Tibial nerve (tissue), 4 donors: ENCODE measurements at regions not wholly inside any gene's neighbourhood (a gene's known extent, or its start where the extent isn't known, plus 50 kb on each side); places are given as distances from the start of the nearest gene placed in this dataset.

Source experiments
- DNase-seq, 2 donors: peaks; one replicate each; pipeline ENCODE4 v3.0.0-alpha.2; 2019; ENCODE audit warnings: low spot score in 2 of 2
- H3K27ac ChIP-seq, 4 donors: fragments of 200-600 bp; sonication (generic) in 3 of 4; one replicate each; pipeline ENCODE4 v1.5.1; 2017 to 2019; ENCODE audit warnings: mild to moderate bottlenecking in 1 of 4
- H3K27me3 ChIP-seq, 2 donors: fragments of 200-600 bp; sonication (generic) in 1 of 2; one replicate each; pipeline versions ENCODE4 v1.5.1 to v1.6.0; 2017 to 2019
- H3K36me3 ChIP-seq, 3 donors: fragments of 200-600 bp; sonication (generic); one replicate each; pipeline ENCODE4 v1.5.1; 2018 to 2019
- H3K4me1 ChIP-seq, 4 donors: fragments of 200-600 bp; sonication (generic) in 3 of 4; one replicate each; pipeline ENCODE4 v1.5.1; 2017 to 2019
- H3K4me3 ChIP-seq, 4 donors: fragments of 200-600 bp; sonication (generic) in 3 of 4; one replicate each; pipeline ENCODE4 v1.5.1; 2017 to 2019; ENCODE audit warnings: mild to moderate bottlenecking in 1 of 4, moderate library complexity in 1 of 4
- H3K9me3 ChIP-seq, 4 donors: fragments of 200-600 bp; sonication (generic) in 3 of 4; one replicate each; pipeline ENCODE4 v1.5.1; 2017 to 2019
- EP300 ChIP-seq, 2 donors: sonication (generic); formaldehyde crosslinking; IDR thresholded peaks; one replicate each; pipeline ENCODE4 v1.6.1; 2017; ENCODE audit warnings: antibody characterized with exemption in 2 of 2, mild to moderate bottlenecking in 1 of 2
- POLR2A ChIP-seq, 2 donors: fragments of 450-650 bp; IDR thresholded peaks; one replicate each; pipeline ENCODE4 v1.6.1; 2017; ENCODE audit warnings: antibody characterized with exemption in 2 of 2, mild to moderate bottlenecking in 2 of 2, moderate library complexity in 2 of 2
- WGBS, 2 donors: methylation state at CpG; one replicate each; pipeline ENCODE4 v1.1.5; 2018; 5-methylcytosine and 5-hydroxymethylcytosine counted together
- TF ChIP-seq, protein P1 (sequence below), 5 experiments: fragments of 200-600 bp in 3 of 5; fragments of 450-650 bp in 2 of 5; sonication (generic) in 3 of 5; IDR thresholded peaks; one replicate each; pipeline ENCODE4 v1.5.1; 2016 to 2019; ENCODE audit warnings: antibody characterized with exemption in 5 of 5, mild to moderate bottlenecking in 3 of 5, moderate library complexity in 2 of 5

DNA sequence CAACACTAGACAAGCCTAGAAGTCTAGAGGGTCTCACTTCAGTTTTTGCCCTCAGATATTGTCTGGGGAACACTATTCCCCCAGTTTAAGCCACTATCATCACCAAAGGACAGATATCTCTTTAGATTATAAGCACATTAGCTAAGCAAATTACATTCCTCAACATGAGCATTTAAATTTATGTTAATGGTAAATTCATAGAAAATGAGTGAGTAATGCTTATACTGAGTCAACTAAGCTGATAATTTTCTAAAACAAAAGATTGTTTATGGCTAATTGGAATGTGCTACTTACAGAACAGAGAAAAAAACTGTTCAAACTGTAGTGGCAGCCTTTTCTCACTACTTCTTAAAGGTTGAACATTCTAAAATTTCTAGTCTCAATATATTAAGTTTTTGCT, 290.2 kb downstream of the SLITRK1 start:
- Histone ChIP-seq H3K4me3 (no peak overlapping the region), H3K27me3 (no peaks in the 10 kb centered on the region), H3K9me3 (no peaks in the 10 kb centered on the region), H3K4me1 (no peaks in the 10 kb centered on the region), H3K36me3 (no peaks in the 10 kb centered on the region), H3K27ac (no peak overlapping the region)
- no peak for TF ChIP-seq POLR2A (IDR thresholded peaks at IDR 0.05)
- TF ChIP-seq EP300 (IDR thresholded peaks at IDR 0.05) = no peak
- TF ChIP-seq, protein P1, sequence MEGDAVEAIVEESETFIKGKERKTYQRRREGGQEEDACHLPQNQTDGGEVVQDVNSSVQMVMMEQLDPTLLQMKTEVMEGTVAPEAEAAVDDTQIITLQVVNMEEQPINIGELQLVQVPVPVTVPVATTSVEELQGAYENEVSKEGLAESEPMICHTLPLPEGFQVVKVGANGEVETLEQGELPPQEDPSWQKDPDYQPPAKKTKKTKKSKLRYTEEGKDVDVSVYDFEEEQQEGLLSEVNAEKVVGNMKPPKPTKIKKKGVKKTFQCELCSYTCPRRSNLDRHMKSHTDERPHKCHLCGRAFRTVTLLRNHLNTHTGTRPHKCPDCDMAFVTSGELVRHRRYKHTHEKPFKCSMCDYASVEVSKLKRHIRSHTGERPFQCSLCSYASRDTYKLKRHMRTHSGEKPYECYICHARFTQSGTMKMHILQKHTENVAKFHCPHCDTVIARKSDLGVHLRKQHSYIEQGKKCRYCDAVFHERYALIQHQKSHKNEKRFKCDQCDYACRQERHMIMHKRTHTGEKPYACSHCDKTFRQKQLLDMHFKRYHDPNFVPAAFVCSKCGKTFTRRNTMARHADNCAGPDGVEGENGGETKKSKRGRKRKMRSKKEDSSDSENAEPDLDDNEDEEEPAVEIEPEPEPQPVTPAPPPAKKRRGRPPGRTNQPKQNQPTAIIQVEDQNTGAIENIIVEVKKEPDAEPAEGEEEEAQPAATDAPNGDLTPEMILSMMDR (IDR thresholded peaks at IDR 0.05) = no peak
- no peak for DNase-seq

DNA sequence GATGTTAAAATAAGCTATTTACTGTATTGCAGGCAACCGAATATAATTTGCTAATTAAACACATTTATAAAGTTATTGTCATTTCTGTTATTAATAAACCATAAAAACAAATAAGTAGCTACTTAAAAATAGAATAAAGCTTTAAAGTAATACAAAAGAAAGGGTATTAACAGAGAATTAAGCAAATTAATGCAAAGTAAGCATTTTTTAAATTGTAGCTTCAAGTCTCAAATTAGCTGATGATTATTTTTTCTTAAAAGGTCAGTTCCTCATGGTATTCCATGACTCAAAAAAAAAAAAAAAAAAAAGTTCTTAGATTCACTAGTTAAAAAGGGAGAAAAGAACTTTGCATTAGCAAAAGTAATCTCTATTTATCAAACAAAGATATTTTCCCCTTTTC, 292.5 kb downstream of the SLITRK1 start:
- no peaks in the 10 kb centered on the region for H3K27me3 ChIP-seq
- H3K36me3 ChIP-seq = no peaks in the 10 kb centered on the region
- DNase-seq = no peak
- 60 to 65% methylated on average over 1 of the region's 1 CpG for WGBS, 2 donors
- peaks cover 0 to 1% (median 0%) of the 10 kb centered on the region in 4 donors for H3K9me3 ChIP-seq
- H3K27ac ChIP-seq = no peak overlapping the region
- H3K4me1 ChIP-seq = no peaks in the 10 kb centered on the region
- TF ChIP-seq EP300 (IDR thresholded peaks at IDR 0.05) = no peak
- TF ChIP-seq, protein P1 (IDR thresholded peaks at IDR 0.05) = no peak
- H3K4me3 ChIP-seq = no peak overlapping the region

DNA sequence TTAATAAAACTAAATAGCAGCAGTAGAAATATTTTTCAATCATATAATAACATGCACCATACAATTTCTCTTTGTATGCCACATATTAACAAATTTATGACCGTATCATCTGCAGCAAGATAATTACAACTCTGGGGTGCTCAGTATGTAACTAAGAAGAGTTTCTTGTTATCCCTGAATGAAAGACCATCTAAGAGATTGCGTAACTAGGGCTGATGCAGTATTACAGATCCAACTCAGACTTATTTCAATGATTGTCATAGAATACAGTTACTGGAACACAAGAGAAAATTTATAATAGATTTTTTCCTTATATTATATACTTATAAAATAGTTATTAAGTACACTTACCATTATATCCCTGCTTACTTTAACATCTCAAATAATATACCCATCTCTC, 305.1 kb downstream of the SLITRK1 start:
- no peaks in the 10 kb centered on the region for H3K4me1 ChIP-seq
- H3K36me3 ChIP-seq = no peaks in the 10 kb centered on the region
- TF ChIP-seq EP300 (IDR thresholded peaks at IDR 0.05) = no peak
- TF ChIP-seq POLR2A (IDR thresholded peaks at IDR 0.05) = no peak
- TF ChIP-seq, protein P1 (IDR thresholded peaks at IDR 0.05) = no peak
- H3K27ac ChIP-seq = no peak overlapping the region
- no peak overlapping the region for H3K4me3 ChIP-seq
- WGBS, 2 donors = 84 to 86% methylated on average over 2 of the region's 2 CpGs
- H3K9me3 ChIP-seq = no peaks in the 10 kb centered on the region
- H3K27me3 ChIP-seq = no peaks in the 10 kb centered on the region
- DNase-seq = no peak

DNA sequence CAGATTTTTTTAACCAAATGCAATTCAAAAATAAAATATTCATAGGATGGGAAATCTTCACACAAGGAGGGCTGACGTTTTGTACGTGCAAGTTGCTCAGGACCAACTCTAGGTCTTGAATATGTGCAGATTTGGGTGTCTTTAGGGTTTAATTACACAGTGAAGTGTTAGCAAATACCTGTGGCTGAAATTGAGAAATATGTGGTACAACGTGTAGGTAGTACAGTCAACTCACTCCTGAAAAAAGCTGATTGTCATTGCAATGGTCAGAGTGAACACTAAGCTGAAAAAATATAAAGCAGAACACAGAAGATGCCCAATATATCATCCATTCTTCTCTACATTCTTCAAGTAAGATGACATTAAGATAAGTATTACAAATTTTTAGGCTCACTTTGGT, 314.3 kb downstream of the SLITRK1 start:
- H3K4me3 ChIP-seq = no peak overlapping the region
- H3K4me1 ChIP-seq = no peaks in the 10 kb centered on the region
- H3K36me3 ChIP-seq = no peaks in the 10 kb centered on the region
- no peak overlapping the region for H3K27ac ChIP-seq
- 65 to 71% methylated on average over 3 of the region's 3 CpGs for WGBS, 2 donors
- H3K9me3 ChIP-seq = no peaks in the 10 kb centered on the region
- DNase-seq = no peak
- TF ChIP-seq POLR2A (IDR thresholded peaks at IDR 0.05) (no peak), EP300 (IDR thresholded peaks at IDR 0.05) (no peak)
- TF ChIP-seq, protein P1 (IDR thresholded peaks at IDR 0.05) = no peak
- no peaks in the 10 kb centered on the region for H3K27me3 ChIP-seq

DNA sequence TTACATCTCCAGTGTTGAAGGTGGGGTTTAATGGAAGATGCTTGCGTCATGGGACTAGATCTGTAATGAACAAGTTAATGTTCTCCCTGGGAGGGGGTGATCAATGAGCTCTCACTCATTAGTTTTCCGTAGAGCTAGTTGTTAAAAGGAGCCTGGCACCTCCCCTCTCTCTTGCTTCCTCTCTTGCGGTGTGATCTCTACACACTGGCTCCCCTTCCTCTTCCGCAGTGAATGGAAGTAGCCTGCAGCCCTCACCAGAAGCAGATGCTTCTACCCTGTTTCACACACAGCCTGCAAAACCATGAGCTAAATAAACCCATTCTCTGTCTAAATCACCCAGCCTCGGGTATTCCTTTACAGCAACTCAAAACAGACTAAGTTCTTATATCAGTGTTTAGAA, 318.8 kb downstream of the SLITRK1 start:
- no peaks in the 10 kb centered on the region for H3K4me1 ChIP-seq
- DNase-seq = no peak
- no peaks in the 10 kb centered on the region for H3K36me3 ChIP-seq
- no peak overlapping the region for H3K27ac ChIP-seq
- no peaks in the 10 kb centered on the region for H3K9me3 ChIP-seq
- WGBS, 2 donors = 70 to 75% methylated on average over 5 of the region's 5 CpGs
- no peak for TF ChIP-seq EP300 (IDR thresholded peaks at IDR 0.05)
- H3K4me3 ChIP-seq = no peak overlapping the region
- no peaks in the 10 kb centered on the region for H3K27me3 ChIP-seq

DNA sequence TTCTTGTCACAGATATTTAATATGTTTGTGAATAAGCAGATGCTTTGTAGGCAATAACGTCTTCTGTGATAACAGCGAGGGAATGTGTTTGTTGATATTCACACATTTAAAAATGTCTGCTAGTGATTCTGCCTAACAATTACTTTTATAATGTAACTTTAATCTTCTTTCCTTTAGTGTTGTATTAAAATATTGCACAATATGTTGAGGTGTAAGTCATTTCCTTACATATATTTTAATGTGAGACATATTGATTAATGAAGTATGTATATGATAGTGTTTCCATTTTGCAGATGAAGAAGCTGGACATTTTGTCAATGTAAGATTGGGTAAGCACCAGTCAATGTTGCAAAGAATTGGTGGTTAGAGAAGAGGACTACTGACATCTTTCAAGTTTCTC, 324.4 kb downstream of the SLITRK1 start:
- no peak for DNase-seq
- Histone ChIP-seq H3K9me3 (no peaks in the 10 kb centered on the region), H3K4me1 (no peaks in the 10 kb centered on the region), H3K27ac (no peak overlapping the region), H3K36me3 (no peaks in the 10 kb centered on the region), H3K4me3 (no peak overlapping the region), H3K27me3 (no peaks in the 10 kb centered on the region)
- TF ChIP-seq, protein P1 (IDR thresholded peaks at IDR 0.05) = no peak
- no peak for TF ChIP-seq POLR2A (IDR thresholded peaks at IDR 0.05)
- no peak for TF ChIP-seq EP300 (IDR thresholded peaks at IDR 0.05)
- WGBS, 2 donors = 89 to 91% methylated on average over 2 of the region's 2 CpGs
